Stimulated activated CD4-positive, alpha-beta T cell treated with anti-CD3 and anti-CD28 coated beads, Interleukin-4, amount 100 ng/mL, for 24 hours (primary cell): ENCODE measurements at regions not wholly inside any gene's neighbourhood (a gene's known extent, or its start where the extent isn't known, plus 50 kb on each side); places are given as distances from the start of the nearest gene placed in this dataset.

Experiments used
- DNase-seq: peaks from one replicate; pipeline ENCODE4 v3.0.0-alpha.2; 2020

- DNase-seq, result no peak
These were observed 176.6 kb upstream of the PRKCQ start for GRCh38 chr10:6756716-6757115.

- DNase-seq, result no peak
These were observed 175.8 kb upstream of the PRKCQ start for GRCh38 chr10:6755781-6756460.

DNA sequence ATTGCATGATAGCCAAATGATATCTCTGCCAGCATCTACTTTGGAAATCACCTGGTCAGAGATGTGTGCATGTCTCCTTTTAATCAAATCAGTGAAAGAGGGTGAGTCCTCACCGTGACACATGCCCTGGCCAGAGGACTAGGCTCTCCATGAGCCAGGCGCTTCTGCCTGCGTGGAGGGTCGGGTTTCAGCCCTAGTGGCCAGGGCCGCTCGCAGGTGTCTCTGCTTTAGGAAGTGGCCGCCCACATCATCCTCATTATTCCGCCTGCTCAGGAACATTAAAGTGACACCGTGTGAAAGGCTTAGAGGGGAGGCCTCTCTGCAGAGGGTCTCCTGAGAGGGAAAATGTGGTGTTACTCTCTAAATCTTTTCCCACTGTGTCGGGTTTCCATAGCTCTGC lies 173.6 kb upstream of the PRKCQ start:
- no peak for DNase-seq

GRCh38 chr10:6751363-6751762 lies 171.3 kb upstream of the PRKCQ start:
- no peak for DNase-seq

GRCh38 chr10:6748981-6749635 lies 169.0 kb upstream of the PRKCQ start:
- DNase-seq, result no peak

GRCh38 chr10:6748029-6748428 lies 168.0 kb upstream of the PRKCQ start:
- no peak for DNase-seq

GRCh38 chr10:6746782-6747181 lies 166.7 kb upstream of the PRKCQ start:
- DNase-seq, result no peak

- no peak for DNase-seq
These were observed 163.3 kb upstream of the PRKCQ start for GRCh38 chr10:6743291-6743849.

DNA sequence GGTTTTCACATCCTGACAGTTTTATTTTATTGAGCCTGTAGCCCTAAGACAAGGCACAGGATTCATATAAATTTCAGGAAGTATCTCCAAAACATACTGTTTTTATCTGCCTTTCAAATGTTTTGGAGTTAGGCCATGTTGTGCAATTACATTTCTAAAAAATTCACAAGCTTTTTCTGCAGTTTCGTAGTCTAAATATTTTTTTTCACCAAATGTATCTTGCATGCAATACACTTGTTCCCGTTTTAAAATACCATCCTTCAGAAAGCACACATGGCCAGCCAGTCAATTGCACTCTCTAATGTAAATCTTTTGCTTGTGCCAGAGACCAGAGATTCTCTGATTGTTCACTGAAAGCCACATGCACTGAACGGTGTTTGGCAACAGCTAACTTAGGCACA lies 161.5 kb upstream of the PRKCQ start:
- DNase-seq, result no peak

GRCh38 chr10:6739530-6740174 lies 159.6 kb upstream of the PRKCQ start:
- DNase-seq, result no peak

- no peak for DNase-seq
These were observed 158.2 kb upstream of the PRKCQ start for GRCh38 chr10:6738112-6738768.

GRCh38 chr10:6737758-6738111 lies 157.7 kb upstream of the PRKCQ start:
- no peak for DNase-seq

GRCh38 chr10:6737080-6737641 lies 157.1 kb upstream of the PRKCQ start:
- no peak for DNase-seq

DNA sequence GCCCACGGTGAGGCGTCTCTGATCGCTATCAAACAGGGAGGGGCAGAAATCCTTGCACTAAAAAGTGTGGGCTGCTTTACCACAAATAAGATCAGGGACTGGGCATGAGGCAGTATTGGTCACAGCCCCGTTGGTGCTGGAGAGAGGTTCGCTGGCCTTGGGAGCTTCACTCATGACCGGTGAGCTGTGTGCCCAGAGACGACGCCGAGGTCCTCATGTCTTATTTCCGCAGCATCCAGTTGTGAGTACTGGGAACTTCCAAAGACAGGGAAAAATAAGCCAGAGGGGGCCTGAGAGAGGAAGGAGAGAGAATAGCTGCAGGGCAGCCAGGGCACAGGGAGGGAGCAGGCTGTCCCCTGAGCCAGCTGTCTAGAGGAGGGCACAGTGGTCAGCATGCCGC lies 154.2 kb upstream of the PRKCQ start:
- DNase-seq, result no peak

GRCh38 chr10:6729861-6730344 lies 149.8 kb upstream of the PRKCQ start:
- DNase-seq, result no peak

DNA sequence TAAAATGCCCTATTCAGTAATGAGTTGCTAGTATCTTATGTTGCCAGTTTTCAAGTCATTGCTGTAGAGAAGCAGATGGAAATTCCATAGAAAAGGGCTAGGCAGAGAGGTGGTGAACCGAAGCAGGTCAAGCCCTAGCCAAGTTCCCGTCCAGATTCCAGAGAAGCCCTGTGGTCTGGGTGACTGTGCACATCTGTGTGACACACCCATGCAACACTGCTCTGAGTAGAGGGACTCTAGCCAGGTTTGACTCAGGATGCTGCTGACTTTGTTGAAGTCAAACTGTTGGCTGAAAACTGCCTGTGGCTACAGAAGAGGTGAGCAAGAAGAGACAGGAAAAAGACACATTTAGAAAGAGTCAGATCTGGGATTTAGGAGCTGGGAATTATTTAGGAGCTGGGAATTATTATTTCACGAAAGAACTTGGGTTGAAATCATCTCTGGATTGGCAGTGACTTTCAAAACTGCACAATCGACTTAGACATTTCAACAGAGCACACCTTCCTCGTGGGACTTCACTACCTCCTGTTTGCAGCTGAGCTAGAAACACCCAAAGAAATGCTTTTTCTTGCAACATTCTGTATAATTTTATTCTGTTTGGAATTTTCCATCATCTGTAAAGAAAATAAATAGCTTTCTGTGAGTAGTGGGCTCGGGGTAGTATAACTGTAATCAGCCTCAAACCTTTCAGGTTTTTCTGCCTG lies 149.1 kb upstream of the PRKCQ start:
- no peak for DNase-seq

- DNase-seq, result no peak
These were observed 146.8 kb upstream of the PRKCQ start for GRCh38 chr10:6726924-6727323.

- no peak for DNase-seq
These were observed 142.5 kb upstream of the PRKCQ start for GRCh38 chr10:6722616-6723004.

DNA sequence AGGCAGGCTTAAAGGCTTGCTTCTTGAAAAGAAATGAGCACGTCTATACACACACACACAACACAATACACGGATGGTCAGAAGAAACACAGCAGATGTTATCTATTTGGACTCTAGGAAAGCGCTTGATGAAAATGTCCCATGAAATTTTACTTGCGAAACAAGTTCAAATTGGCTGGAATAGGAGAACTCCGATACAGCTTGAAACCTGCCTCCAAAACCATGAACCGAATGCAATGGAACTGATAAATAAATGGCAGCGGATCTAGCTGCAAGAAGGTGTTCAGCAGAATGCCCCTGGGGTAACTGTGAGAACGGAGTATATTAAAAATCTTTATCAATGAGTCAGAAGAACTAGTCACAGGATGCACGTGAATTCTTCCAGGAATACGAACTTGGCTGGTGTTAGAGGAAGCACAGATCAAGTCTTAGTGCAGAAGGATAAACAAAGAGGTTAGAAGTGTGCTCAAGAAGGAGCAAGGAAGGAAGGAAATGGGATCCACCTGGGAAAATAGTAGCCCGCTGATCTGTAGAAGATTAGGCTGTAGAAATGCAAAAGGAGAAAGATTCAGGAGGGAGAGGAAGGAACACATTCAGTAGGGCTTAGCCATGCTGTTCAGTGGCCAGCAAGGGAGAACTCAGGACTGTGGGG lies 142.0 kb upstream of the PRKCQ start:
- DNase-seq, result no peak

- DNase-seq, result no peak
These were observed 141.4 kb upstream of the PRKCQ start for GRCh38 chr10:6721480-6721879.

DNA sequence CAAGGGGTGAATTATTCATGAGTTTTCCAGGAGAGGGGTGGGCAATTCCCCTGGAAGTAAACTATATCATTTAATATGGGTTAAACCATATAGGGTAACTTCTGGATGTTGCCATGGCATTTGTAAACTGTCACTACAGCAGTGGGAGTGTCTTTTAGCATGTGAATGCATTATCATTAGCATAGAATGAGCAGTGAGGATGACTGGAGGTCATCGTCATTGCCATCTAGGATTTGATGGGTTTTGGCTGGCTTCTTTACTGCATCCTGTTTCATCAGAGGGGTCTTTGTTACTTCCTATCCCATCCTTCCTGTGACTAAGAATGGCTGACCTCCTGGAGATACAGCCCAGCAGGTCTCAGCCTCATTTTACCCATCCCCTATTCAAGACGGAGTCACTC lies 139.5 kb upstream of the PRKCQ start:
- DNase-seq, result no peak

DNA sequence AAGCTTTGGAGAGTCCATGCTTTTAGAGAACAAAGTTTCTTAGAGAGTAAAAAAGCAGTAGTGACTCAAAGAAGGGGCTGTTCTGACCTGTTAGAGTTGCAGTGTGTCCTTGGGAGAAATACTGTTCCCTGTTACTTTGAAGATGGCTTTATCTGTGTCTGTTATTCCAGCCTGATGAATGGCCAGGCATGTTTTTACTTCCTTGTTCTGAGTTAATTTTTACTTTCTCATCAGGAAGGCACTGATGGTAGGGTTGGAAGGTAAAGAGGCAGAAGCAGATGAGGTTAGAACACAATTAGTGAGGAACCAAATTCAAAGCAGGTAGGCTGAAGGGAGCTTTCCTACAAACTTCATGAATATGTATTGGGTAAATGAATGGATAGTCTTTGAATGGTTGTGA lies 138.5 kb upstream of the PRKCQ start:
- DNase-seq, result no peak
